Activated T-cell treated with anti-CD3 and anti-CD28 coated beads for 4 hours (primary cell): ENCODE measurements at regions not wholly inside any gene's neighbourhood (a gene's known extent, or its start where the extent isn't known, plus 50 kb on each side); places are given as distances from the start of the nearest gene placed in this dataset.

ENCODE experiments used
- DNase-seq: peaks from one replicate; pipeline ENCODE4 v3.0.0-alpha.2; 2020

GRCh38 chr7:17663061-17663675, 277.1 kb downstream of the SNX13 start:
- DNase-seq, result no peak

DNA sequence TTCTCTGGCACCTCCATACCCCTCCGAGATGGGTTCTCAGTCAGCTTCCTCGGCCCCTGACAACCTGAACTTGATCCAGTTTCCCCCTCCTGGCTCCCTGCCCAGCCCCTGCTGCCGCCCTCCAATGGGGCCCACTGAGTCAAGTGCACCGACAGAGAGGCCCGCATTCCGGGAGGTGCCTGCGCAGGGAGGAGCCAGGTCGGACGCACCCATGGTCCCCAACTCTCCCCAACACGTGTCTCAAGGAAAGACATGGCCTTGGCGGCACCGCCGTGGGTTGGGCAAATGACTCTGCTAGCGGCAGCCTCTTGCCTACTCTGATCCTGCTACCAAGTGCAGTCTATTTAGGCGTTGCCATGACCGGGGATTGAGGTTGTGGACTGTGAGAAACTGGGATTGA, 275.3 kb downstream of the SNX13 start:
- DNase-seq, result no peak

- no peak for DNase-seq
Measured at GRCh38 chr7:17668122-17668521, 272.2 kb downstream of the SNX13 start.

- no peak for DNase-seq
Measured at GRCh38 chr7:17669204-17669603, 271.1 kb downstream of the SNX13 start.

GRCh38 chr7:17671956-17672355, 268.3 kb downstream of the SNX13 start:
- DNase-seq, result no peak

- DNase-seq, result no peak
Measured at GRCh38 chr7:17672783-17673182, 267.5 kb downstream of the SNX13 start.

- DNase-seq, result no peak
Measured at GRCh38 chr7:17674166-17674942, 265.9 kb downstream of the SNX13 start.

DNA sequence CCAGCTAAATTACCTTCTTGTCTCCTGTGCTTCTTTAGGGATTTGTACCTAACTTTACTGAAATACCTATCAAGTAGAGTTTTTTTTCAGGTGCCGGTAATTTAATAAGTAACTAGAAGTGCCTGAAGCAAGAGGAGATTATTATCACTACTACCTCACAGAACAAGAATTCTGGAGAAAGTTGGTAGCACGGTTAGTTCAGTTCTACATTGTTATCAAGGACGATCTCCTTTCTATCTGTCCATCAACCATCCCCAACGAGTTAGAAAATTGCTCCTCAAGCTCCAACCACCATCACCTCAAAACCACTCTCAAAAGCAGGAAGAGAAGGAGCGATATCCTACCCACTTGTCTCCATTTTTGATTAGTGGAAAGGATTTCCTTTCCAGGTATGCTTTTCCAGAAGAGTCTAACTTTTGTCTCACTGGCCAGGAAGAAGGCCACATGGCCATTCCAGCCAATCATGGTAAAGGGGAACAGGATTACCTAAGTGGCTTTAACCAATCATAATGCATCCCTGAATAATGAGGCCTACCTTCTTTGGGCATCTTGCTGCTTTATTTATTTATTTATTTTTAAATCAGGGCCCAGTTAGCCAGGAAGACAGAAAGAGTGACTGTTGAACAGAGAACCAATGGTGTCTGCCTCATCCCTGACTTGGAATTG, 265.2 kb downstream of the SNX13 start:
- no peak for DNase-seq

GRCh38 chr7:17677408-17677807, 262.9 kb downstream of the SNX13 start:
- no peak for DNase-seq

DNA sequence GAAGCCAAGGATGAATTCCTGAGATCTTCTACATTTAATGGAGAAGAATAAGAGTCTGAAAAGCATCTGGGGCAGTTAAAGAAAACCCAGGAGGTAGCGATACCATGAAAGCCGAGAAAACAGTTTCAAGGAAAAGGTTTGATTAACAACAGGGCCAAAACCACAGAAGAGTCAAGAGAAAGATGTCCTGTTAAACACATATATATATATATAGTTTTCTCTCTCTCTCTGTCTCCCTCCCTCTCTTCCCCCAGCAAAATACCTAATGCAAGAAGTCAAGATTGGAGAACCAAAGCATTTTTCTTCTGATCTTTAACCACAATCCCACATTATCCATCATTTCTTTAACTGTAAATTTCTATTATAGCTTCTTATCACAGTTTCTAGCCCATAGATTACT, 261.4 kb downstream of the SNX13 start:
- no peak for DNase-seq

GRCh38 chr7:17679458-17679857, 260.8 kb downstream of the SNX13 start:
- no peak for DNase-seq

GRCh38 chr7:17680026-17680425, 260.3 kb downstream of the SNX13 start:
- no peak for DNase-seq

DNA sequence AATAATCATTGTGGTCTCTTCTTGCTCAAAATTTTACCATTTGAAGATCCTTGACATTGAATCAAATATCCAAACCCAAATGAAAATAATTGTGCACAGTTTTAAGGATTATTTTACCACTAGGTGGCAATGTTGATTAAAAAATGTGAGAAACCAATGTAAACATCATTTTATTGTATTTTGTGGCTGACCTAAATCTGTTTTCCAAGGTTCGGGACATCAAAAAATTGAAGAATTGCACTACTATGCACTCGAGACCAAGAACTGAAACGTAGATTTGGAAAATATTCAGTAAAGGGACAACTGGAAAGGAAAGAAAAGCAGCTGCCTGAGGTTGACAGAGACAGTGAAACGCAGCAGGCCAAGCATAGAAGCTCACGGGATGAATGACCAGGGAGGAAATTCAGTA, 259.3 kb downstream of the SNX13 start:
- no peak for DNase-seq

GRCh38 chr7:17681965-17682364, 258.3 kb downstream of the SNX13 start:
- DNase-seq, result no peak

DNA sequence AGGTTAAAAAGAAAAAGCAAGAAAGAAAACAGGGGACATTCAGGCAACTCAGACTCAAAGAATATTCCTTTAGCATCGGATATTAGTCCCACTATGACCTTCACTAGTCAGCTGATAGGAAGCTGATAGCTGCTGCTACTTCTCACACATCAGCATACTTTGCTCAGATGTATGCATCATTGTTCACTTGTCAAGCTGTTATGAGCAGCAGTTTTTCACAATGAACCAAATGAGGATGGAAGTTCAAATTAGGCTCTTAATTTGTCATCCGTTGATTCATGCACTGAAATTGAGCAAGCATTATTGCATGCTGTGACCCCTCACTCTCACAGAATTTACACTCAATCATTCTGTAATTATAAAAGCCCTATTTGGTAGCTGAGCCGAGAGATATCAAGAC, 257.7 kb downstream of the SNX13 start:
- DNase-seq, result no peak

GRCh38 chr7:17685141-17685540, 255.2 kb downstream of the SNX13 start:
- no peak for DNase-seq

- DNase-seq, result no peak
Measured at GRCh38 chr7:17687361-17687760, 252.9 kb downstream of the SNX13 start.

DNA sequence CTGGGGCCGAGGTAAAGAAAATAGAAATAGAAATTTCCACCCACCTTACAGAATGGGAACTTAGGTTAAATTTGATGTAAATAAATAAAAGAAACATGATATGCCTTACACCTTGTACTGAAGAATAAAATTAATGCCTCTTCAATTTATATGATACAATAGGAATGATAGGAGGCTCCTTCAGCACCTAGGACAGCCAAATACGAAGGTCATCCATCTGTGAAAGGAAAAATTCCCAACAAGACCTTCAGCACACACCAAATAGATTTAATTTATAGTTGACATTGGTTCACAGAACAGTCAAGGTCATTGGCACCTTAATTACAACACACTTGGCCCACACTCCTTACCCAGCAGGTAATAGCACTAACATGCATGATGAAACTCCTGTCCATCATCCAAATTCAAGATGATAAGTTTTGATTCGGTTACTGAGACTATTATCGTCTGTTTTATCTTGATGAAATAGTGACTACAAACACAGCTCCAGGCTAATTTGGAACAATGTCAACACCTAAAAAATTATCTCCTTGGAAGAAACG, 250.9 kb downstream of the SNX13 start:
- DNase-seq, result no peak

DNA sequence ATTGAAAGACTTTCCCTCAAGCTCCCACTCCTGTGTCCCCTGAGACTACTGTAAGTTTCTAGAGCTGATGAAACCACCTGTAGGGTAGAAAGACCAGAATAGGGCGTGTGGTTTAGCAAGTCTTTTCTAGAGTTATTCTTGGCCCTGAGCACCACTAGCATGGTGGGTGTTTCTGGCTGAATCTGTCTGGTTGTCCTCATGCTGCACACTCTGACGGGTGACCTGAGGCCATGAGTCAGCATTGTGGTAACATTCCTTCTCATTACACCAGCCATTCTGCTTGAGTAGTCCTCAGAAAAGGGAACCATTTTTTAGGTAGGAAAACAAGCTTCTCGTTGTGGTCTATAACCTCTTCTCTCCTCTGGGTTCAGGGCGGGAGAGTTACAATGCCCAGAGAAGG, 250.3 kb downstream of the SNX13 start:
- no peak for DNase-seq

- DNase-seq, result no peak
Measured at GRCh38 chr7:17696422-17696821, 243.9 kb downstream of the SNX13 start.

GRCh38 chr7:17697128-17697881, 243.0 kb downstream of the SNX13 start:
- no peak for DNase-seq

DNA sequence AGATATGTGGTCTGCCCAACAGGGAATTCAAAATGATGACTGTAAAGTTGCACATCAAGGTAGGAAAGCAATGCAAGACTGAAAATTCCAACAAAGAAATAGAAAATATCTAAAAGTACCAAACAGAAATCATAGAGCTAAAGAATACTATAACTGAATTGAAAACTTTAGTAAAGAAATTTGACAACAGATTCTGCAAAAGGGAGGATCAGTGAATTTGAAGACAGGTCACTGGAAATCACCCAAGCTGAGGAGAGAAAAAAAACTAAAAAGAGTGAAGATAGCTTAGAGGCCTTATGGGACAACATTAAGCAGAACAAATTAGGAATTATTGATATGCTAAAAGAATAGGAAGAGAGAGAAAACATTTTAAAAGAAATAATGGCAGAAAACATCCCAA, 240.6 kb downstream of the SNX13 start:
- no peak for DNase-seq

DNA sequence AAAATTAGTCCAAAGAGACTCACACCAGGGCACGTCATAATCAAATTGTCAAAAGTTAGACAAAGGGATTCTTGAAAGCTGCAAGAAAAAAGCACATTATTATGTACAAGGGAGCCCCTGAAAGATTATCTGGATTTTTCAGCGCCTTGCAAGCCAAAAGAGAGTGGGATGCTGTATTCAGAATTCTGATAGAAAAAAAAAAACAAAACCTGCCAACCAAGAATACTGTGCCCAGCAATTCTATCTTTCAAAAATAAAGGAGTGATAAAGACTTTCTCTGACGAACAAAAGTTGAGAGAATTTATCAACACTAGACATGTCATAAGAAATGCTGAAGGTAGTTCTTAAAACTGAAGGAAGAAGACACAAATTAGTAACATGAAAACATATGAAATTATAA, 240.2 kb downstream of the SNX13 start:
- DNase-seq, result no peak
